GM12872 (cell line): ENCODE measurements at regions not wholly inside any gene's neighbourhood (a gene's known extent, or its start where the extent isn't known, plus 50 kb on each side); places are given as distances from the start of the nearest gene placed in this dataset.

Experiments
- TF ChIP-seq, protein P1 (sequence below): IDR thresholded peaks from 3 replicates; pipeline ENCODE4 v1.5.1; 2011; ENCODE audit warnings: low read depth, mild to moderate bottlenecking, low read length, moderate library complexity; ENCODE audit not compliant: insufficient read depth

DNA sequence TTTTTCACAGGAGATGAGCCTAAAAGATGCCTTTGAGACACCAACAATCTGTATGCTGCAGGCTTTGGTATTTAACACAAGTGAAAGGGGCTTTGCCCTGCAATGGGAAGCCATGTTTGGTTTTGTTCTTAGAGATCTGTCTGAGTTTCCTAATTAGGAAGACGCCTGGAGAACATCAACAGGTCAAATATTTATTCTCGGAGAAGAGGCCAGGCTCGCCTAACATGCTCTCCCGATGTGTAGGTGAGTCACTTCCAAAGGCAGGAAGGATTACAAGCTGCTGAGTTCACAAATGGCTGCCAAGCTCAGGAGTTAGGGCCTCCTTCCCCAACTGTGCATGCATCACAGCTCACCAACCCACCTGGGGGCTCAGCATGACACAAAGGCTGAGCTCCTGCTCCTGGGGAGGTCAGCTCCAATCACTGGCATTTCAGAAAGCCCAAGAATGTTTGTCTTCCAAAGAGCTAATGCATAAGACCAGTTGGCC is 119.5 kb upstream of the PRICKLE2 start:
- TF ChIP-seq, protein P1, sequence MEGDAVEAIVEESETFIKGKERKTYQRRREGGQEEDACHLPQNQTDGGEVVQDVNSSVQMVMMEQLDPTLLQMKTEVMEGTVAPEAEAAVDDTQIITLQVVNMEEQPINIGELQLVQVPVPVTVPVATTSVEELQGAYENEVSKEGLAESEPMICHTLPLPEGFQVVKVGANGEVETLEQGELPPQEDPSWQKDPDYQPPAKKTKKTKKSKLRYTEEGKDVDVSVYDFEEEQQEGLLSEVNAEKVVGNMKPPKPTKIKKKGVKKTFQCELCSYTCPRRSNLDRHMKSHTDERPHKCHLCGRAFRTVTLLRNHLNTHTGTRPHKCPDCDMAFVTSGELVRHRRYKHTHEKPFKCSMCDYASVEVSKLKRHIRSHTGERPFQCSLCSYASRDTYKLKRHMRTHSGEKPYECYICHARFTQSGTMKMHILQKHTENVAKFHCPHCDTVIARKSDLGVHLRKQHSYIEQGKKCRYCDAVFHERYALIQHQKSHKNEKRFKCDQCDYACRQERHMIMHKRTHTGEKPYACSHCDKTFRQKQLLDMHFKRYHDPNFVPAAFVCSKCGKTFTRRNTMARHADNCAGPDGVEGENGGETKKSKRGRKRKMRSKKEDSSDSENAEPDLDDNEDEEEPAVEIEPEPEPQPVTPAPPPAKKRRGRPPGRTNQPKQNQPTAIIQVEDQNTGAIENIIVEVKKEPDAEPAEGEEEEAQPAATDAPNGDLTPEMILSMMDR = no peak

DNA sequence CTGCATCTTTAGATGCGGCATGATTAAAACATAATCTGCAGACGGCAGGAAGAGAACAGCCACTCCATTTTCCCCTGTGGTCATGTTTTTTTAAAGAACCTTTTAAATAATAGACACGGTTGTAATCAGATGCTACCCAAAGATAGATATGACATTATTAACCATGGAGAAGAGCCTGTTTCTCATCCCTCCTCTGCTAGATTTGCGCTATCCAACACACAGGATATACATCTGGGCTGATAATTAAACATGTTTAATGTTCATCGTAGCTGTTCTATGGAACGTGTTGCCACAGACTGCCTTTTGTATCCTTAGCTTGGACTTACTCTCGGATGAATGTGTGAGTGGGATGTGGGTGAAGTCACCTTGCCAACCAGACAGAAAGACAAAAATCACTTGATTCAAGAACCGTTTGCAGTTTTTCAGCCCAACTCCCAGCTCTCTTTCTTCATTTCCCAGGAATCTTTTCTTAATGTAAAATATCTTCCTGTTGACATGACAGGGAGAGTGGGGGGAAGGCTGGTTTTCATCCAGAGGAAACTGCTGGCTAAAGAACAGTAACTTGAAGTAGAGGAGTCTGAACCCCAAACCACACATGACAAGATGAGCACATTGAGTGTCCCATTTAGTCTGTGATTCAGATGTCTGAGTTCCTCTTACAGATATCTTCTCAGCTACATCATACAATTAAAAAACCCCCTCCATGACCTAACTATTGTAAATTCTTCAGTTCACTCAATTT is 118.6 kb upstream of the PRICKLE2 start:
- TF ChIP-seq, protein P1 = no peak

- TF ChIP-seq, protein P1 = no peak
These were observed 117.8 kb upstream of the PRICKLE2 start for GRCh38 chr3:64342940-64343688.

DNA sequence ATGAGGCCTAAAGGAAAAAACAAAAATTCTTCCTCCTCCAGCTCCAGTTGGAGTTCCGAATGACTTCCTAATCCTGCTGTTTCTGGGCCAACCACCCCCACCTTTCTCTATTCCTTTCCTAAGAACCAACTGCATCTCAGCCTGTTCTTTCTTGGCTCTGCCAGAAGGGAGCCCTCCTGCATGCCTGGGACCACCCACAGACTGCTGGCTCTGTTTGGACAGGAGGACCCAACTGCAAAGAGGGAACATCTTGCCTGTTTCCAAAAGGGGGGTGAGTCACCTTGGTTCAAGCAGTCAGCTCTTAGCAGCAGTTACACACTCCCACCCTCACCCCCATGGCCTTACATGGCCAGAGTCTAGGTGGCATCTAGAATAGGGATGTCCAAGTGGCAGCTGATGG is 116.0 kb upstream of the PRICKLE2 start:
- TF ChIP-seq, protein P1 = no peak

DNA sequence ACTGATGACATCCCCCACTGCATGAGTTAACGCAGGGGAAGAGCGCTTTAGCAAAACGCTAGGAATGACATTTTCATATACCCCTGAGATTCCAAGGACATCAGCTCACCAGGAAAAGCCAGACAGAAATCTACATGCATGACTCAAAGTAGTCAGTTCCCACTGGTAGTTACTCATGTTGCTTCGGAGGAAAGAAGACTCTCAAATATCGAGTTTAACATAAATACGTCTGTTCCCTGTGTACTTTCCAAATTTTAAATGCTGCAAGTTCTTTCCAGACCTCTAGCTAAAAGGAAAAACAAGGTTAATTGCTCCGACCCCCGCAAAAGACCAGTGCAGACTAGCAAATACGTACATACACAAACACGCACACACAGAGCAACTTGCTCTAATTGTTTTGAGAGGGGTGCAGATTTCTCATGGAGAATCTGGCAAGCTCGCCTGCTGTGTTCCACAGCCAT is 115.4 kb upstream of the PRICKLE2 start:
- TF ChIP-seq, protein P1 = no peak

GRCh38 chr3:64336488-64336887 is 111.2 kb upstream of the PRICKLE2 start:
- TF ChIP-seq, protein P1 = no peak
